ENCODE measurements at regions not wholly inside any gene's neighbourhood (a gene's known extent, or its start where the extent isn't known, plus 50 kb on each side); places are given as distances from the start of the nearest gene placed in this dataset.
"Not testable (repeated sequence)": the region's sequence is repeated elsewhere in the genome, so short reads cannot be mapped to it uniquely, and the experiment has no call there.

GRCh38 chr4:84279678-84280077 lies 219.4 kb downstream of the NKX6-1 start:
- DNase-seq = no peak

GRCh38 chr4:84277923-84278322 lies 221.2 kb downstream of the NKX6-1 start:
- no peak for DNase-seq

GRCh38 chr4:84276752-84277151 lies 222.3 kb downstream of the NKX6-1 start:
- DNase-seq = no peak

GRCh38 chr4:84269536-84270044 lies 229.5 kb downstream of the NKX6-1 start:
- DNase-seq = no peak

DNA sequence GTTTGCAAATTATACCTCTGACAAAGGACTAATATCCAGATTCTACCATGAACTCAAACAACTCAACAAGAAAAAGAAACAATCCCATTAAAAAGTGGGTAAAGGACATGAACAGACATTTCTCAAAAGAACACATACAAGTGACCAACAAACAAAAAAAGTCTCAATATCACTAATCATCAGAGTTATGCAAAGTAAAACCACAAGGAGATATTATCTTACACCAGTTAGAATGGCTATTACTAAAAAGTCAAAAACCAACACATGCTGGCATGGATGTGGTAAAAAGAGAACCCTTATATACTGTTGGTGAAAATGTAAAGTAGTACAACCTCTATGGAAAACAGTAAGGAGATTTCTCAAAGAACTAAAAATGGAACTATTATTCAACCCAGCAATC lies 234.4 kb downstream of the NKX6-1 start:
- no peak for DNase-seq

DNA sequence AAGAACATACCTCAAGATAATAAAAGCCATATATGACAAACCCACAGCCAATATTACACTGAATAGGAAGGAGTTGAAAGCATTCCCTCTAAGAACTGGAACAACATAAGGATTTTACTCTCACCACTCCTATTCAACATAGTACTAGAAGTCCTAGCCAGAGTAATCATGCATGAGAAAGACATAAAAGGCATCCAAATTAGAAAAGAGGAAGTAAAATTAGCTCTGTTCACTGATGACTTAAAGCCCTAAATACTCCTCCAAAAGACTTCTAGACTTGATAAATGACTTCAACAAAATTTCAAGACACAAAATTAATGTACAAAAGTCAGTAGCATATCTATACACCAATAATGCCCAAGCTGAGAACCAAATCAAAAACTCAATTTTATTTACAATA lies 235.7 kb downstream of the NKX6-1 start:
- DNase-seq = no peak

- DNase-seq = no peak
Measured at GRCh38 chr4:84260495-84260894, 238.6 kb downstream of the NKX6-1 start.

GRCh38 chr4:84258905-84259830 lies 239.9 kb downstream of the NKX6-1 start:
- no peak for DNase-seq

- no peak for DNase-seq
Measured at GRCh38 chr4:84254537-84254936, 244.6 kb downstream of the NKX6-1 start.

DNA sequence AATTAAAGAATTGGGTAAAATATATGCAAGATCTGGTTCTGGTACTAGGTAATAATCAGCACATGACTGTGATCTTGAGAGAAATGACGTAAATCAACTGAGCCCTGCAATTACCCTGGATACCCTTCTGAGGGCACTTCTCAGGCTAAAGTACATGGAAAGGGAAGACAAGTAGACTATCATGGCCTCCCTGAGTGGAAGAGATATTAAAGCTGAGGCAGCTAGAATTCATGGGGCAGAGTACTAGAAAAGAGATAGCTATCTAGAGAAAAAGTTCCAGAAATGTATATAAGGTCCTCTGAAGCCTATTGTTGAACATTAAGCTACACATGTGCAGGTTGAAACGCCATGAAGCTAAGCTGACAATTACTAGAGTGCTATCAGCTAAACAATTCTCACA lies 249.6 kb downstream of the NKX6-1 start:
- no peak for DNase-seq

DNA sequence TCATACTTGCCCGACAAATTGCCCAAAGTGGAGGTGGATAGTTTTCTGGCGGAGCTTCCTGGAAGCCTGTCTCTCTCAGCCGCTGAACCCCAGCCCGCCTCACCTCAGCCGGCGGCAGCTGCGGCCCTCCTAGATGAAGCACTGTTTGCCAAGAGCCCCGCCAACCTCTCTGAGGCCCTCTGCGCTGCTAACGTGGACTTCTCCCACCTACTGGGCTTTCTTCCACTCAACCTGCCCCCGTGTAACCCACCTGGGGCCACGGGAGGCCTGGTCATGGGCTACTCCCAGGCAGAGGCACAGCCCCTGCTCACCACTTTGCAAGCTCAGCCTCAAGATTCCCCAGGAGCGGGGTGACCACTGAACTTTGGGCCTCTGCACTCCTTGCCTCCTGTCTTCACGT lies 254.1 kb downstream of the NKX6-1 start:
- DNase-seq = not testable (repeated sequence)

GRCh38 chr4:84244346-84244801 lies 254.7 kb downstream of the NKX6-1 start:
- not testable (repeated sequence) for DNase-seq

DNA sequence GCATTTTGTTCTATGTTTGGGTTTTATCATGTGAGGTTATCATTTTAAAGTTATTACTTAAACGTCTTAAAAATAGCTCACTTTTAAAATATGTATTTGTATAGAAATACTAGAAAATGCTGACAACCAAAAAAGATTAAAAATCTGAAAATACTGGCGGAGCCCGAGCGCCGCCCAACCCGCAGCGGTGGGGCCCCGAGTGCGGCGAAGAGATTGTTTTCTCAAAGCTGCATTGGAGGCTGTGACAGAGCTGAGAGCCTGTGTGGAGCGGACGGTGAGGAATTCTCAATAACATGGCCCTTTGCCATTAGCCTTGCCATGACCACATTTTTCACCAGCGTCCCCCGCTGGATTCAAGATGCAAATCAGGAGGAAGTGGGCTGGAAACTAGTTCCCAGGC lies 255.4 kb downstream of the NKX6-1 start:
- DNase-seq = no peak

GRCh38 chr4:84239278-84239845 lies 259.7 kb downstream of the NKX6-1 start:
- DNase-seq = no peak

GRCh38 chr4:84238247-84239090 lies 260.6 kb downstream of the NKX6-1 start:
- DNase-seq = no peak

DNA sequence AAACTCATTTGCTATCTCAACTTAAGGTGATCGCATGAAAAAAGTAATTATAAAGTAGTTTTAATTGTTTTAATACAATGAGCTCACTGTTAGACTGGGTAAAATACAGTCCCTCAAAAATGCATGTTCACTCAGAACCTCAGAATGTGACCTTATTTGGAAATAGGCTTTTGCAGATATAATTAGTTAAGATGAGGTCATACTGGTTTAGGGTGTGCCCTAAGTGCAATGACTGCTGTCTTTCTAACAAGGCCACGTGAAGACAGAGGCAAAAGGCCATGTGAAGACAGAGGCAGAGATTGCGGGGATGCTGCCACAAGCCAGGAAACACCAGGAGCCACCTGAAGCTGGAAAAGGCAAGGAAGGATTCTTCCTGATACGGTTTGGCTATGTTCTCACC lies 262.1 kb downstream of the NKX6-1 start:
- DNase-seq = no peak

DNA sequence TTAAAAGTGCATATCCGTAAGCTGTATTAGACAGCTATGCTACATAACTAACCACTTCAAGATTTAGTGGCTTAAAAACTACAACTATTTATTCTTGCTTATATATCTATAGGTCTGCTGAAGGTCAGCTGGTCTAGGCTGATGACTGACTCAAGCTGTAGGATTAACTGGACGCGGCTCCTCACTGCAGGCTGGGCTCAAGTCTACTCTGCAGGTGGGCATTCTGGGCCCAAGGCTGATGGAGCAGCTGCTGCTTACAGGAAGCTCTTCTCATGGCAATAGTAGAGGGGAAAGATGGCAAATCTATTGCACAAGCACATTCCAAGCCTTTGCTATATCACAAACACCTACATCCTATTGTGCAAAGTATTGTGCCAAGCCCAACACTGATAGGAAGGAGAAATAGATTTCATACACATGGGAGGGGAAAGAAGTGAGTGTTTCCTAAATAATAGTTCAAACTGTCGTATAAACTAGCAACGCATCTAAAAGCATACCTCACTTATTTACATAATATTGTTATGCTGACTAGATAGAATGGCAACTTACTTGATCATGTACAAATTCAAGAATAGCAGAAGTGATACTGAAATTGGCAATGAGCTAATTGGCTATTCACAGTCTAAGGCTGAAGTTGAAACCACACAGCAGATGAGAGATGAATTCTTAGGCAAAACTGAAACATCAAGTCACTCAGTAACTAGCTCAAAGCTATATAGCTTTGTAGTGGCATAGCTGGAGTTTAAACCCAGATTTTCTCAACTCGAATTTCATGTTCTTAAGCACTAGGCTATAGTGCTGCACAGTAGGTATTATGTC lies 263.8 kb downstream of the NKX6-1 start:
- DNase-seq = no peak

GRCh38 chr4:84232309-84233095 lies 266.6 kb downstream of the NKX6-1 start:
- DNase-seq = no peak

GRCh38 chr4:84231539-84232055 lies 267.5 kb downstream of the NKX6-1 start:
- DNase-seq = no peak

- DNase-seq = no peak
Measured at GRCh38 chr4:84224522-84224921, 274.6 kb downstream of the NKX6-1 start.

DNA sequence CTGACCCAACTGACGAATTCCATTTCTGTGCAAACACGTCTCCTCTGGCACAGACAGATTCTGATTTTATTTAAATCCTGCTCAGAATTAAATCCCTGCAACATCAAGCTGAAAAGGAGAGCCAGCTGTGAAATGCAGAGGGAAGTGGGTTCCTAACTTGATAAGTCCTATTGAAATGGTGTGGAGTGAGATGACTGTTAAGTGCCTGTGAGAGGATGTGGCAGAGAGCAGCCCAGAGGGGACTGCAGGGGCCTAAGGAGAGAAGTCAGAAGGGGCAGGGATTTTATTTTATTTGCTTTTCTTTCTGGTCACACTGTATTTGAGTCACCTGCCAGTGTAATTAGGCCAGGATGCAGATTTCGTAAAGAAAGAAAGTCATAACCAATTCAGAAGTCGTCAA lies 277.4 kb downstream of the NKX6-1 start:
- no peak for DNase-seq
